ENCODE measurements at regions not wholly inside any gene's neighbourhood (a gene's known extent, or its start where the extent isn't known, plus 50 kb on each side); places are given as distances from the start of the nearest gene placed in this dataset.

DNA sequence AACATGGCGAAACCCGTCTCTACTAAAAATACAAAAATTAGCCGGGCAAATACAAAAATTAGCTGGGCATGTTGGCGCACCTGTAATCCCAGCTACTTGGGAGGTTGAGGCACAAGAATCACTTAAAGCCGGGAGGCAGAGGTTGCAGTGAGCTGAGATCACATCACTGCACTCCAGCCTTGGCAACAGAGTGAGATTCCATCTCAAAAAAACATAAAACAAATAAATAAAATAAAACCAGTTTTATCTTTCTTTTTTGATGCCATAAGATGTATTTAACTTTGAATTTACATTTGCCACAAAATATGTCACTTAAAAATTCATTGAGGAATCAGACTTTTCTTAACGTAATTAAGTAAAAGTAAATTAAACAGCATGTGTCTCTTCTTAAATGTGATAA is 113.3 kb upstream of the ERRFI1 start:
- TF ChIP-seq, protein P1, sequence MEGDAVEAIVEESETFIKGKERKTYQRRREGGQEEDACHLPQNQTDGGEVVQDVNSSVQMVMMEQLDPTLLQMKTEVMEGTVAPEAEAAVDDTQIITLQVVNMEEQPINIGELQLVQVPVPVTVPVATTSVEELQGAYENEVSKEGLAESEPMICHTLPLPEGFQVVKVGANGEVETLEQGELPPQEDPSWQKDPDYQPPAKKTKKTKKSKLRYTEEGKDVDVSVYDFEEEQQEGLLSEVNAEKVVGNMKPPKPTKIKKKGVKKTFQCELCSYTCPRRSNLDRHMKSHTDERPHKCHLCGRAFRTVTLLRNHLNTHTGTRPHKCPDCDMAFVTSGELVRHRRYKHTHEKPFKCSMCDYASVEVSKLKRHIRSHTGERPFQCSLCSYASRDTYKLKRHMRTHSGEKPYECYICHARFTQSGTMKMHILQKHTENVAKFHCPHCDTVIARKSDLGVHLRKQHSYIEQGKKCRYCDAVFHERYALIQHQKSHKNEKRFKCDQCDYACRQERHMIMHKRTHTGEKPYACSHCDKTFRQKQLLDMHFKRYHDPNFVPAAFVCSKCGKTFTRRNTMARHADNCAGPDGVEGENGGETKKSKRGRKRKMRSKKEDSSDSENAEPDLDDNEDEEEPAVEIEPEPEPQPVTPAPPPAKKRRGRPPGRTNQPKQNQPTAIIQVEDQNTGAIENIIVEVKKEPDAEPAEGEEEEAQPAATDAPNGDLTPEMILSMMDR (conservative IDR thresholded peaks at IDR 0.05 in 1 of 2, IDR thresholded peaks at IDR 0.05 in 1 of 2; ENCODE audit: low read depth in 1 of 2, low read length in 2 of 2), result no peak
- no peak for TF ChIP-seq EZH2 (IDR thresholded peaks at IDR 0.05; ENCODE audit: low read length, missing control alignments)
